Ovary (tissue), 3 donors: ENCODE measurements at regions not wholly inside any gene's neighbourhood (a gene's known extent, or its start where the extent isn't known, plus 50 kb on each side); places are given as distances from the start of the nearest gene placed in this dataset.

Experiments
- CTCF ChIP-seq, 3 donors: fragments of 450-650 bp in 2 of 3; fragments of 200-600 bp in 1 of 3; IDR thresholded peaks; one replicate each; pipeline versions ENCODE4 v1.5.1 to v1.8.0; 2016 to 2022; ENCODE audit warnings: antibody characterized with exemption in 3 of 3, mild to moderate bottlenecking in 1 of 3
- EP300 ChIP-seq: sonication (generic); formaldehyde crosslinking; IDR thresholded peaks from one replicate; pipeline ENCODE4 v1.6.1; 2017; ENCODE audit warnings: antibody characterized with exemption
- POLR2A ChIP-seq: fragments of 450-650 bp; IDR thresholded peaks from one replicate; pipeline ENCODE4 v1.6.1; 2017; ENCODE audit warnings: antibody characterized with exemption, mild to moderate bottlenecking, moderate library complexity
- donor health status: DM: no; HTN: no; CAD: no.

DNA sequence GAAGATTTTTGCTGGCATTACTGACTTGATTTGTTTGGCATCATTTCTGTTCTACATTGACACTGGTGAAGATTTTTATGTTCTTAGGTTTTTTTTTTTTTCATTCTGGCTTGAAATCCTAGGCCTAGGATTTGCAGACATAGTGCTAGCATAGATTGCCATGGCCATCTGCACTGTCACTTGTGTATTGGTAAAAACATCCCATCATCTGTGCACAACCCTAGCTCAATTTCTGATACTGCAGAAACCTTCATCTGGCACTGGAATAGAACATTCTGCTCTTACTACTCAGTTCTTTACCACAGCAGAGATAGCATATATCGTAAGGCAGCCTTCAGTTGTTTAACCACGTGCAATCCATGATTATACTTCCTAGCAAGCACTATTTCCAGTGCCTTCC is 111.5 kb upstream of the IL15 start:
- TF ChIP-seq CTCF (IDR thresholded peaks at IDR 0.05) (no peak), POLR2A (no peak), EP300 (no peak)
